GM19467 (cell line): ENCODE measurements at regions not wholly inside any gene's neighbourhood (a gene's known extent, or its start where the extent isn't known, plus 50 kb on each side); places are given as distances from the start of the nearest gene placed in this dataset.

Experiments
- ATAC-seq: cut with Tn5 transposase; IDR thresholded peaks from one replicate; pipeline ENCODE4 v1.9.1; 2021; ENCODE audit warnings: mild to moderate bottlenecking, moderate library complexity; ENCODE audit not compliant: unreplicated experiment

- ATAC-seq = no peak
Measured at GRCh38 chr13:22082030-22082429, 411.2 kb downstream of the FGF9 start.

GRCh38 chr13:22082437-22083100, 411.7 kb downstream of the FGF9 start:
- ATAC-seq = no peak

GRCh38 chr13:22085001-22085400, 414.1 kb downstream of the FGF9 start:
- ATAC-seq = no peak

GRCh38 chr13:22086597-22087330, 415.9 kb downstream of the FGF9 start:
- ATAC-seq = no peak

GRCh38 chr13:22090106-22090505, 419.2 kb downstream of the FGF9 start:
- ATAC-seq = no peak

GRCh38 chr13:22091222-22091970, 420.5 kb downstream of the FGF9 start:
- no peak for ATAC-seq

- no peak for ATAC-seq
Measured at GRCh38 chr13:22091971-22092300, 421.1 kb downstream of the FGF9 start.

- no peak for ATAC-seq
Measured at GRCh38 chr13:22092791-22093560, 422.1 kb downstream of the FGF9 start.

GRCh38 chr13:22095794-22096193, 424.9 kb downstream of the FGF9 start:
- no peak for ATAC-seq

GRCh38 chr13:22099585-22099984, 428.7 kb downstream of the FGF9 start:
- no peak for ATAC-seq

GRCh38 chr13:22102271-22102670, 431.4 kb downstream of the FGF9 start:
- ATAC-seq = no peak

GRCh38 chr13:22103046-22104027, 432.5 kb downstream of the FGF9 start:
- no peak for ATAC-seq

GRCh38 chr13:22106058-22106457, 435.2 kb downstream of the FGF9 start:
- ATAC-seq = no peak

- no peak for ATAC-seq
Measured at GRCh38 chr13:22107549-22107948, 436.7 kb downstream of the FGF9 start.

GRCh38 chr13:22108283-22108942, 437.5 kb downstream of the FGF9 start:
- no peak for ATAC-seq

- no peak for ATAC-seq
Measured at GRCh38 chr13:22108979-22109378, 438.1 kb downstream of the FGF9 start.

- ATAC-seq = no peak
Measured at GRCh38 chr13:22110368-22110767, 439.5 kb downstream of the FGF9 start.

GRCh38 chr13:22111152-22111783, 440.4 kb downstream of the FGF9 start:
- ATAC-seq = no peak

GRCh38 chr13:22111961-22112360, 441.1 kb downstream of the FGF9 start:
- ATAC-seq = no peak
